SKM-1 (cell line): ENCODE measurements at regions not wholly inside any gene's neighbourhood (a gene's known extent, or its start where the extent isn't known, plus 50 kb on each side); places are given as distances from the start of the nearest gene placed in this dataset.

Source experiments
- DNase-seq: peaks from one replicate; lab custom pipeline; 2025; ENCODE audit not compliant: unreplicated experiment; lab: John Stamatoyannopoulos, UW

- DNase-seq, result no peak
Measured at GRCh38 chr19:30718707-30719106, 346.5 kb downstream of the ZNF536 start.

- no peak for DNase-seq
Measured at GRCh38 chr19:30718014-30718413, 345.8 kb downstream of the ZNF536 start.

GRCh38 chr19:30717381-30717780, 345.2 kb downstream of the ZNF536 start:
- no peak for DNase-seq

- DNase-seq, result no peak
Measured at GRCh38 chr19:30712431-30713337, 340.5 kb downstream of the ZNF536 start.

GRCh38 chr19:30711826-30712225, 339.6 kb downstream of the ZNF536 start:
- DNase-seq, result no peak

GRCh38 chr19:30711296-30711695, 339.1 kb downstream of the ZNF536 start:
- no peak for DNase-seq

- DNase-seq, result no peak
Measured at GRCh38 chr19:30710721-30711120, 338.5 kb downstream of the ZNF536 start.

- no peak for DNase-seq
Measured at GRCh38 chr19:30708416-30709178, 336.4 kb downstream of the ZNF536 start.

- DNase-seq, result no peak
Measured at GRCh38 chr19:30704771-30705330, 332.7 kb downstream of the ZNF536 start.

GRCh38 chr19:30703645-30704044, 331.5 kb downstream of the ZNF536 start:
- DNase-seq, result no peak

GRCh38 chr19:30701178-30701577, 329.0 kb downstream of the ZNF536 start:
- DNase-seq, result no peak

GRCh38 chr19:30699871-30700280, 327.7 kb downstream of the ZNF536 start:
- no peak for DNase-seq

GRCh38 chr19:30696514-30696913, 324.3 kb downstream of the ZNF536 start:
- DNase-seq, result no peak

GRCh38 chr19:30695171-30695875, 323.1 kb downstream of the ZNF536 start:
- no peak for DNase-seq

GRCh38 chr19:30694156-30694755, 322.1 kb downstream of the ZNF536 start:
- no peak for DNase-seq

GRCh38 chr19:30692879-30693503, 320.8 kb downstream of the ZNF536 start:
- no peak for DNase-seq

- no peak for DNase-seq
Measured at GRCh38 chr19:30692181-30692811, 320.1 kb downstream of the ZNF536 start.

GRCh38 chr19:30691819-30692166, 319.6 kb downstream of the ZNF536 start:
- DNase-seq, result no peak

GRCh38 chr19:30690935-30691818, 319.0 kb downstream of the ZNF536 start:
- DNase-seq, result no peak
